Liver (tissue), 8 donors: ENCODE measurements at regions not wholly inside any gene's neighbourhood (a gene's known extent, or its start where the extent isn't known, plus 50 kb on each side); places are given as distances from the start of the nearest gene placed in this dataset.

Experiments used
- DNase-seq: peaks from one replicate; pipeline ENCODE4 v3.0.0-alpha.2; 2017; ENCODE audit warnings: low spot score
- H3K27ac ChIP-seq, 2 donors: one replicate each; pipeline ENCODE4 v1.7.0; 2013; ENCODE audit warnings: inconsistent platforms in 2 of 2, low read length in 2 of 2, control low read depth in 1 of 2, low read depth in 1 of 2, mild to moderate bottlenecking in 1 of 2
- H3K27me3 ChIP-seq, 4 donors: one replicate each; pipeline versions ENCODE4 v1.6.1 to v1.7.0; 2013; ENCODE audit warnings: low read length in 3 of 4, inconsistent platforms in 1 of 4, mild to moderate bottlenecking in 1 of 4, moderate library complexity in 1 of 4; ENCODE audit not compliant: control insufficient read depth in 4 of 4, insufficient read depth in 4 of 4
- H3K36me3 ChIP-seq, 4 donors: one replicate each; pipeline versions ENCODE4 v1.6.1 to v1.7.0; 2013; ENCODE audit warnings: low read length in 3 of 4, mild to moderate bottlenecking in 3 of 4, low read depth in 1 of 4, moderate library complexity in 1 of 4; ENCODE audit not compliant: control insufficient read depth in 4 of 4, insufficient read depth in 3 of 4
- H3K4me1 ChIP-seq, 4 donors: one replicate each; pipeline versions ENCODE4 v1.6.1 to v1.7.0; 2013; ENCODE audit warnings: low read length in 3 of 4, mild to moderate bottlenecking in 3 of 4, moderate library complexity in 1 of 4; ENCODE audit not compliant: control insufficient read depth in 4 of 4, insufficient read depth in 4 of 4
- H3K4me3 ChIP-seq, 3 donors: one replicate each; pipeline versions ENCODE4 v1.6.1 to v1.7.0; 2013; ENCODE audit warnings: low read length in 3 of 3, control low read depth in 1 of 3, low read depth in 1 of 3, mild to moderate bottlenecking in 1 of 3
- H3K9ac ChIP-seq, 2 donors: one replicate each; pipeline ENCODE4 v1.7.0; 2013; ENCODE audit warnings: low read length in 2 of 2, mild to moderate bottlenecking in 2 of 2, moderate library complexity in 2 of 2, control low read depth in 1 of 2, low read depth in 1 of 2
- H3K9me3 ChIP-seq, 4 donors: one replicate each; pipeline versions ENCODE4 v1.6.1 to v1.7.0; 2013; ENCODE audit warnings: low read length in 3 of 4; ENCODE audit not compliant: control insufficient read depth in 4 of 4
- EGR1 ChIP-seq, 2 donors: IDR thresholded peaks; 2 replicates each; pipeline ENCODE4 v1.6.1; 2016 to 2018; ENCODE audit warnings: antibody characterized with exemption in 2 of 2, low read depth in 2 of 2
- FOXA1 ChIP-seq: IDR thresholded peaks from 2 replicates; pipeline ENCODE4 v1.6.1; 2016; ENCODE audit warnings: antibody characterized with exemption
- FOXA2 ChIP-seq: IDR thresholded peaks from 2 replicates; pipeline ENCODE4 v1.6.1; 2016; ENCODE audit warnings: antibody characterized with exemption
- GABPA ChIP-seq, 2 donors: IDR thresholded peaks in 1 of 2; conservative IDR thresholded peaks in 1 of 2; 2 replicates each; pipeline ENCODE4 v1.6.1; 2016; ENCODE audit warnings: antibody characterized with exemption in 2 of 2, mild to moderate bottlenecking in 1 of 2, moderate library complexity in 1 of 2
- HNF4A ChIP-seq, 2 donors: conservative IDR thresholded peaks; 2 replicates each; pipeline ENCODE4 v1.6.1; 2016; ENCODE audit warnings: antibody characterized with exemption in 2 of 2, mild to moderate bottlenecking in 2 of 2
- HNF4G ChIP-seq: IDR thresholded peaks from 2 replicates; pipeline ENCODE4 v1.6.1; 2016; ENCODE audit warnings: antibody characterized with exemption
- JUND ChIP-seq, 2 donors: IDR thresholded peaks; 2 replicates each; pipeline ENCODE4 v1.6.1; 2016; ENCODE audit warnings: antibody characterized with exemption in 2 of 2
- NR2F2 ChIP-seq: IDR thresholded peaks from 2 replicates; pipeline ENCODE4 v1.6.1; 2016; ENCODE audit warnings: antibody characterized with exemption
- RAD21 ChIP-seq, 2 donors: IDR thresholded peaks; 2 replicates each; pipeline ENCODE4 v1.6.1; 2016; ENCODE audit warnings: antibody characterized with exemption in 2 of 2, mild to moderate bottlenecking in 2 of 2
- RXRA ChIP-seq, 2 donors: IDR thresholded peaks; 2 replicates each; pipeline ENCODE4 v1.6.1; 2017 to 2018; ENCODE audit warnings: antibody characterized with exemption in 2 of 2, mild to moderate bottlenecking in 1 of 2
- SP1 ChIP-seq: IDR thresholded peaks from 2 replicates; pipeline ENCODE4 v1.6.1; 2018; ENCODE audit warnings: antibody characterized with exemption, mild to moderate bottlenecking
- TAF1 ChIP-seq: conservative IDR thresholded peaks from 2 replicates; pipeline ENCODE4 v1.6.1; 2016; ENCODE audit warnings: antibody characterized with exemption, mild to moderate bottlenecking
- YY1 ChIP-seq: IDR thresholded peaks from 2 replicates; pipeline ENCODE4 v1.6.1; 2016; ENCODE audit warnings: antibody characterized with exemption, mild to moderate bottlenecking
- WGBS: extraction: QIAGEN DNeasy Blood & Tissue Kit; methylation state at CpG from one replicate; pipeline ENCODE4 v1.1.7; 2013; 5-methylcytosine and 5-hydroxymethylcytosine counted together
- TF ChIP-seq, protein P1 (sequence below): fragments of 150-350 bp; IDR thresholded peaks from 2 replicates; pipeline ENCODE4 v1.5.1; 2017; ENCODE audit warnings: improper control_type of control experiment, low read depth, low read length; ENCODE audit not compliant: missing input control
- TF ChIP-seq, protein P2 (sequence below): IDR thresholded peaks from 2 replicates; pipeline ENCODE4 v1.6.1; 2016; ENCODE audit warnings: antibody characterized with exemption, mild to moderate bottlenecking
- TF ChIP-seq, protein P3 (sequence below): IDR thresholded peaks from 2 replicates; pipeline ENCODE4 v1.6.1; 2016; ENCODE audit warnings: antibody characterized with exemption
- TF ChIP-seq, protein P4 (sequence below): IDR thresholded peaks from 2 replicates; pipeline ENCODE4 v1.6.1; 2016; ENCODE audit warnings: antibody characterized with exemption
- TF ChIP-seq, protein P5 (sequence below): IDR thresholded peaks from 2 replicates; pipeline ENCODE4 v1.6.1; 2016; ENCODE audit warnings: antibody characterized with exemption
- donor health status: healthy.
- donor health status: healthy.
- donor health status: healthy.
- donor health status: healthy.
- donor health status: healthy.

DNA sequence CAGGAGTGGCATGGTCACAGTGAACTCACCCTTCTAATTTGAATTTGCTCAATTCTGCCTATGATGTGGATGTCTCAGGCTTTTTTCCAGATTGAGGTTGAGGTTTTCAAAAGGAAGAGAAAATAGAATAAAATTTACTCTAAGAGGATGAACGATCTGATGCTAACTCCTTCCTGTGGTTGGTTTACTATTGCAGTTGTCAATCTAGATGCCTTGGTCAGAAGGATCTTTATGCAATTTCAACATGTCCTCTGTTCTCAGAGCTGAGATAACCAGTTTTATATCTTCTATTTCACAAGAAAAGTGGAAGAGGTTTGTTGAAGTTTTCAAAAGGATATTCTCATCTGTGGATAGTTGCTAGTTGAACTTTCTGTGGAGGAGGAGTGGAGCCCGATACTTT is 150.7 kb upstream of the WDR11 start:
- Histone ChIP-seq H3K36me3 (no peaks in the 10 kb centered on the region), H3K4me3 (no peak overlapping the region), H3K4me1 (no peaks in the 10 kb centered on the region), H3K27ac (no peak overlapping the region), H3K27me3 (peaks cover 0 to 8% (median 0%) of the 10 kb centered on the region in 4 donors), H3K9ac (no peak overlapping the region), H3K9me3 (peaks cover 4 to 18% (median 6%) of the 10 kb centered on the region in 4 donors)
- no peak for DNase-seq
- 72% methylated on average over 2 of the region's 2 CpGs for WGBS
- no peak for TF ChIP-seq SP1
- TF ChIP-seq, protein P1, sequence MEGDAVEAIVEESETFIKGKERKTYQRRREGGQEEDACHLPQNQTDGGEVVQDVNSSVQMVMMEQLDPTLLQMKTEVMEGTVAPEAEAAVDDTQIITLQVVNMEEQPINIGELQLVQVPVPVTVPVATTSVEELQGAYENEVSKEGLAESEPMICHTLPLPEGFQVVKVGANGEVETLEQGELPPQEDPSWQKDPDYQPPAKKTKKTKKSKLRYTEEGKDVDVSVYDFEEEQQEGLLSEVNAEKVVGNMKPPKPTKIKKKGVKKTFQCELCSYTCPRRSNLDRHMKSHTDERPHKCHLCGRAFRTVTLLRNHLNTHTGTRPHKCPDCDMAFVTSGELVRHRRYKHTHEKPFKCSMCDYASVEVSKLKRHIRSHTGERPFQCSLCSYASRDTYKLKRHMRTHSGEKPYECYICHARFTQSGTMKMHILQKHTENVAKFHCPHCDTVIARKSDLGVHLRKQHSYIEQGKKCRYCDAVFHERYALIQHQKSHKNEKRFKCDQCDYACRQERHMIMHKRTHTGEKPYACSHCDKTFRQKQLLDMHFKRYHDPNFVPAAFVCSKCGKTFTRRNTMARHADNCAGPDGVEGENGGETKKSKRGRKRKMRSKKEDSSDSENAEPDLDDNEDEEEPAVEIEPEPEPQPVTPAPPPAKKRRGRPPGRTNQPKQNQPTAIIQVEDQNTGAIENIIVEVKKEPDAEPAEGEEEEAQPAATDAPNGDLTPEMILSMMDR: no peak
- no peak for TF ChIP-seq YY1
- TF ChIP-seq TAF1: no peak
- TF ChIP-seq NR2F2: no peak
- TF ChIP-seq, protein P2, sequence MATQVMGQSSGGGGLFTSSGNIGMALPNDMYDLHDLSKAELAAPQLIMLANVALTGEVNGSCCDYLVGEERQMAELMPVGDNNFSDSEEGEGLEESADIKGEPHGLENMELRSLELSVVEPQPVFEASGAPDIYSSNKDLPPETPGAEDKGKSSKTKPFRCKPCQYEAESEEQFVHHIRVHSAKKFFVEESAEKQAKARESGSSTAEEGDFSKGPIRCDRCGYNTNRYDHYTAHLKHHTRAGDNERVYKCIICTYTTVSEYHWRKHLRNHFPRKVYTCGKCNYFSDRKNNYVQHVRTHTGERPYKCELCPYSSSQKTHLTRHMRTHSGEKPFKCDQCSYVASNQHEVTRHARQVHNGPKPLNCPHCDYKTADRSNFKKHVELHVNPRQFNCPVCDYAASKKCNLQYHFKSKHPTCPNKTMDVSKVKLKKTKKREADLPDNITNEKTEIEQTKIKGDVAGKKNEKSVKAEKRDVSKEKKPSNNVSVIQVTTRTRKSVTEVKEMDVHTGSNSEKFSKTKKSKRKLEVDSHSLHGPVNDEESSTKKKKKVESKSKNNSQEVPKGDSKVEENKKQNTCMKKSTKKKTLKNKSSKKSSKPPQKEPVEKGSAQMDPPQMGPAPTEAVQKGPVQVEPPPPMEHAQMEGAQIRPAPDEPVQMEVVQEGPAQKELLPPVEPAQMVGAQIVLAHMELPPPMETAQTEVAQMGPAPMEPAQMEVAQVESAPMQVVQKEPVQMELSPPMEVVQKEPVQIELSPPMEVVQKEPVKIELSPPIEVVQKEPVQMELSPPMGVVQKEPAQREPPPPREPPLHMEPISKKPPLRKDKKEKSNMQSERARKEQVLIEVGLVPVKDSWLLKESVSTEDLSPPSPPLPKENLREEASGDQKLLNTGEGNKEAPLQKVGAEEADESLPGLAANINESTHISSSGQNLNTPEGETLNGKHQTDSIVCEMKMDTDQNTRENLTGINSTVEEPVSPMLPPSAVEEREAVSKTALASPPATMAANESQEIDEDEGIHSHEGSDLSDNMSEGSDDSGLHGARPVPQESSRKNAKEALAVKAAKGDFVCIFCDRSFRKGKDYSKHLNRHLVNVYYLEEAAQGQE: no peak
- no peak for TF ChIP-seq RAD21 (IDR thresholded peaks at IDR 0.05)

DNA sequence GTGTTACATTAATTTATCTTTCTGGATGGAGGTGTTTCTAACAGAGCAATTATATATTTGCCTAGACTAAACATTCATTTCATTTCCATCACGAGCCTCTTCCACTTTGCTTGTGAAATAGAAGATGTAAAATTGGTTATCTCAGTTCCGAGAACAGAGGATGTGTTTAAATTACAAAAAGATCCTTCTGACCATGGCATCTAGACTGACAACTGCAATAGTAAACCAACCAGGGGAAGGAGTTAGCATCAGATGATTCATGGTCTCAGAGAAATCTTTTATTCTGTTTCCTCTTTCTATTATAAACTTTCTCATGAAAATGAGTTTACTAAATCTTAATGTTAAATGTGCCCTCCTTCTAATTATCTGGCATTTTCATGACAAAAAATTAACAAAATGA is 149.8 kb upstream of the WDR11 start:
- H3K36me3 ChIP-seq: no peaks in the 10 kb centered on the region
- H3K9ac ChIP-seq: no peak overlapping the region
- DNase-seq: no peak
- TF ChIP-seq, protein P3, sequence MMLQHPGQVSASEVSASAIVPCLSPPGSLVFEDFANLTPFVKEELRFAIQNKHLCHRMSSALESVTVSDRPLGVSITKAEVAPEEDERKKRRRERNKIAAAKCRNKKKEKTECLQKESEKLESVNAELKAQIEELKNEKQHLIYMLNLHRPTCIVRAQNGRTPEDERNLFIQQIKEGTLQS: no peak
- TF ChIP-seq HNF4A (conservative IDR thresholded peaks at IDR 0.05) (no peak), FOXA2 (no peak), TAF1 (no peak), RXRA (IDR thresholded peaks at IDR 0.05) (no peak), HNF4G (no peak), JUND (IDR thresholded peaks at IDR 0.05) (no peak), EGR1 (IDR thresholded peaks at IDR 0.05; ENCODE audit: low read depth in 2 of 2) (no peak), YY1 (no peak), NR2F2 (no peak), RAD21 (IDR thresholded peaks at IDR 0.05) (no peak), GABPA (IDR thresholded peaks at IDR 0.05 in 1 of 2, conservative IDR thresholded peaks at IDR 0.05 in 1 of 2) (no peak), FOXA1 (no peak), SP1 (no peak)
- TF ChIP-seq, protein P4, sequence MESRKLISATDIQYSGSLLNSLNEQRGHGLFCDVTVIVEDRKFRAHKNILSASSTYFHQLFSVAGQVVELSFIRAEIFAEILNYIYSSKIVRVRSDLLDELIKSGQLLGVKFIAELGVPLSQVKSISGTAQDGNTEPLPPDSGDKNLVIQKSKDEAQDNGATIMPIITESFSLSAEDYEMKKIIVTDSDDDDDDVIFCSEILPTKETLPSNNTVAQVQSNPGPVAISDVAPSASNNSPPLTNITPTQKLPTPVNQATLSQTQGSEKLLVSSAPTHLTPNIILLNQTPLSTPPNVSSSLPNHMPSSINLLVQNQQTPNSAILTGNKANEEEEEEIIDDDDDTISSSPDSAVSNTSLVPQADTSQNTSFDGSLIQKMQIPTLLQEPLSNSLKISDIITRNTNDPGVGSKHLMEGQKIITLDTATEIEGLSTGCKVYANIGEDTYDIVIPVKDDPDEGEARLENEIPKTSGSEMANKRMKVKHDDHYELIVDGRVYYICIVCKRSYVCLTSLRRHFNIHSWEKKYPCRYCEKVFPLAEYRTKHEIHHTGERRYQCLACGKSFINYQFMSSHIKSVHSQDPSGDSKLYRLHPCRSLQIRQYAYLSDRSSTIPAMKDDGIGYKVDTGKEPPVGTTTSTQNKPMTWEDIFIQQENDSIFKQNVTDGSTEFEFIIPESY: no peak
- TF ChIP-seq, protein P5, sequence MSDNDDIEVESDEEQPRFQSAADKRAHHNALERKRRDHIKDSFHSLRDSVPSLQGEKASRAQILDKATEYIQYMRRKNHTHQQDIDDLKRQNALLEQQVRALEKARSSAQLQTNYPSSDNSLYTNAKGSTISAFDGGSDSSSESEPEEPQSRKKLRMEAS: no peak
- TF ChIP-seq, protein P1: no peak
- TF ChIP-seq, protein P2: no peak
- H3K4me1 ChIP-seq: no peaks in the 10 kb centered on the region
- peaks cover 0 to 8% (median 0%) of the 10 kb centered on the region in 4 donors for H3K27me3 ChIP-seq
- H3K4me3 ChIP-seq: no peak overlapping the region
- peaks cover 4 to 18% (median 6%) of the 10 kb centered on the region in 4 donors for H3K9me3 ChIP-seq
- H3K27ac ChIP-seq: no peak overlapping the region
- 58% methylated on average over 2 of the region's 2 CpGs for WGBS
